ENCODE measurements at regions not wholly inside any gene's neighbourhood (a gene's known extent, or its start where the extent isn't known, plus 50 kb on each side); places are given as distances from the start of the nearest gene placed in this dataset.

DNA sequence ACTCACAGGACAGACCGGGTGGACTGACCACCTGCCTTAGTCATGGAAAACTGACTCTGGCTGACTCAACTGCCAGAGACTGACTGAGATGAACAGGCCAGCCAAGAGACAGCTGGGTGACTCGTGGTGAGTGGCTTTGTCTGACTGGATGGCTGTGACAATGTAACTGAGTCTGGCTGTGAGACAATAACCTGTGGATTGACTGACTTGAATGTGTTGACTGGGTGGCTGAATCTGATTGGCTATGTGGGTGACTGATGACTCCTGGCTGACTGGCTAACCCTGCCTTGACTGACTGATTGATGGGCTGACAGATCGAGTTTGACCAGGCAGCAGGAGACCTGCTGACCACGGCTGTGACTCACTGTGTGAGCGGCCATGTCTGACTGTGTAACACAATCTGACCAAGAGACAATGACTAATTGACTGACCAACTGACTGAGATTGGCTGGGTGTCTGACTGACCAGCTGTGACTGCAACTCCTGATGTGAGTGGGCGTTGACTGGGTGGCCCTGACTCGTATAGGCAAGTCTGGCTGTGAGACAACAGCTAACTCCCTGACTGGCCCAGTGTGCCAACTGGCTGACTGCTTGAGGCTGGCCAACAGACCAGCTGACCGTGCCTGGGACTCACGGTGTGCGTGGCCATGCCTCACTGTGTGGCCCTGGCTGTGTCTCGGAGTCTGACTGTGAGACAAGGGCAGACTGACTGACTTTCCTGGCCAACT is 509.1 kb downstream of the SHQ1 start:
- Histone ChIP-seq H3K9ac (ENCODE audit: insufficient read depth in 1 of 2, low read length in 2 of 2) (no peak overlapping the region), H3K27ac (ENCODE audit: low read depth in 1 of 2, low read length in 1 of 2) (peak overlapping the region in 1 of 2 donors; percentile 55), H3K4me1 (ENCODE audit: control insufficient read depth in 5 of 5, insufficient read depth in 5 of 5, low read length in 5 of 5) (peaks cover 0 to 22% (median 15%) of the 10 kb centered on the region in 5 donors), H3K27me3 (ENCODE audit: control insufficient read depth in 3 of 3, insufficient read depth in 3 of 3, low read length in 2 of 3) (no peaks in the 10 kb centered on the region), H3K36me3 (ENCODE audit: control insufficient read depth in 4 of 4, insufficient read depth in 4 of 4, low read length in 4 of 4) (no peaks in the 10 kb centered on the region), H3K4me3 (no peak overlapping the region), H3K9me3 (ENCODE audit: control insufficient read depth in 4 of 4, insufficient read depth in 3 of 4, low read length in 3 of 4) (no peaks in the 10 kb centered on the region)
- no peak for TF ChIP-seq CTCF (IDR thresholded peaks at IDR 0.05; ENCODE audit: control extremely low read depth, extremely low read depth)
- DNase-seq = peak; percentile 43 to 61 (median 43)
- ATAC-seq (ENCODE audit: insufficient read depth, low FRiP score) = peak; percentile 71
- 73 to 86% methylated on average over 11 of the region's 11 CpGs for WGBS, 2 donors

DNA sequence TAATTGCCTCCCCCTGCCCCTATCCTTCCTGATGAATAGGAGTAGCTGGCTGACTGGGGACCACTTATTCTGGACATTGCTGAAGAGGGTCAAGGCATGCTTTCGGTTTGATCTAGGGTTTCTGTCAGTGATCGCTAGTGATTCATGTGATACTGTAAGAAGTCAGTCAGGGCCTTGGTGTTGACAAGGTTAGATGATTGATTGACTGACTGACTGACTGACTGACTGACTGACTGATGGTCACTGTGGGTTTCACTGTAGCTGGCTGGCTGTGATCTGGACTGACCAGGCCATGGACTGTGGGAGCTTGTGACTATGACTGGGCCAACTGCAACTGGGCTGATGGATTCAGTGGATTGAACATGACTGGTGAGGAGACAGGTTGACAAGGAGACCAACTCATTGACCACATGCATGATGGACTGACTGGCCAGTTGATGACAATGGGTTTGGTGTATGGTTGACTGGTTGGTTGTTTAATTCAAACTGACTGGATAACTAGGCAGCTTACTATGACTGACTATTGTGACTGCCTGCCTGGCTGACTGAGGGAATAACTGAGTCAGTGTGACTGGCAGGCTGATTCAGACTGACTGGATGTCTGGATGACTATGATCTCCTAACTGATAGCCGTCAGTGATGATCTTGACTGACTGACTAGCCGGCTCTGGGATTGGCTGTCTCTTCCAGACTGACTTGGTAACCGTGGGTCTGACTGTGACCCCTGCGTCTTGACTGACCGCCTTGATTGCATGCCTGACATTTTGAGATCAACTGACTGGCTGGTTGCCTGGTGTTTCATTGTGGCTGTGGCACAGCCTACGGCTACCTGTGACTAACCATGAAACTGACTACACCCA is 509.9 kb downstream of the SHQ1 start:
- no peak overlapping the region for H3K9ac ChIP-seq (ENCODE audit: insufficient read depth in 1 of 2, low read length in 2 of 2)
- 94% methylated on average over 8 of the region's 8 CpGs for WGBS, 2 donors
- no peak for TF ChIP-seq CTCF (IDR thresholded peaks at IDR 0.05; ENCODE audit: control extremely low read depth, extremely low read depth)
- peaks cover 0 to 22% (median 15%) of the 10 kb centered on the region in 5 donors for H3K4me1 ChIP-seq (ENCODE audit: control insufficient read depth in 5 of 5, insufficient read depth in 5 of 5, low read length in 5 of 5)
- no peak overlapping the region for H3K27ac ChIP-seq (ENCODE audit: low read depth in 1 of 2, low read length in 1 of 2)
- H3K36me3 ChIP-seq (ENCODE audit: control insufficient read depth in 4 of 4, insufficient read depth in 4 of 4, low read length in 4 of 4) = no peaks in the 10 kb centered on the region
- no peak overlapping the region for H3K4me3 ChIP-seq
- DNase-seq (no peak), ATAC-seq (ENCODE audit: insufficient read depth, low FRiP score) (no peak)
- no peaks in the 10 kb centered on the region for H3K27me3 ChIP-seq (ENCODE audit: control insufficient read depth in 3 of 3, insufficient read depth in 3 of 3, low read length in 2 of 3)
- H3K9me3 ChIP-seq (ENCODE audit: control insufficient read depth in 4 of 4, insufficient read depth in 3 of 4, low read length in 3 of 4) = no peaks in the 10 kb centered on the region

DNA sequence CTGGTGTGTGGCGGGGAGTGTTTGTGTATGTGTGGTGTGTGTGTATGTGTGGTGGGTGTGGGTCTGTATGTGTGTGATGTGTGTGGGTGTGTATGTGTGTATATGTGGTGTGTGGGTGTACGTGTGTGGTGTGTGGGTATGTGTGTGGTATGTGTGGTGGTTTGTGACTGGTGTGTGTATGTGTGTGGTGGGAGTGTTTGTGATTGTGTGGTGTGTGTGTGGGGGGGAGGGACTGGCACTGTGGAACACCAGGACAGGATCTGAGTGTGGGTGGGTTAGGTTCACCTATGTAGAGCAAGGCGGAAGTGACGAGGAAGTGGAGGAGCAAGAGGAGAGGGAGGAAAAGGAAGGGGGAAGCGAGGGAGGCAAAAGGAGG is 510.8 kb downstream of the SHQ1 start:
- Histone ChIP-seq H3K9ac (ENCODE audit: insufficient read depth in 1 of 2, low read length in 2 of 2) (no peak overlapping the region), H3K4me1 (ENCODE audit: control insufficient read depth in 5 of 5, insufficient read depth in 5 of 5, low read length in 5 of 5) (peaks cover 0 to 22% (median 15%) of the 10 kb centered on the region in 5 donors), H3K4me3 (no peak overlapping the region), H3K9me3 (ENCODE audit: control insufficient read depth in 4 of 4, insufficient read depth in 3 of 4, low read length in 3 of 4) (no peaks in the 10 kb centered on the region), H3K27me3 (ENCODE audit: control insufficient read depth in 3 of 3, insufficient read depth in 3 of 3, low read length in 2 of 3) (no peaks in the 10 kb centered on the region), H3K27ac (ENCODE audit: low read depth in 1 of 2, low read length in 1 of 2) (peak overlapping the region in 1 of 2 donors; percentile 79), H3K36me3 (ENCODE audit: control insufficient read depth in 4 of 4, insufficient read depth in 4 of 4, low read length in 4 of 4) (no peaks in the 10 kb centered on the region)
- no peak for DNase-seq
- WGBS, 2 donors = 86 to 94% methylated on average over 5 of the region's 5 CpGs
- ATAC-seq (ENCODE audit: insufficient read depth, low FRiP score) = no peak
- TF ChIP-seq CTCF (IDR thresholded peaks at IDR 0.05; ENCODE audit: control extremely low read depth, extremely low read depth) = no peak
